Small intestine (tissue), 7 donors: ENCODE measurements at regions not wholly inside any gene's neighbourhood (a gene's known extent, or its start where the extent isn't known, plus 50 kb on each side); places are given as distances from the start of the nearest gene placed in this dataset.
"Not testable (repeated sequence)": the region's sequence is repeated elsewhere in the genome, so short reads cannot be mapped to it uniquely, and the experiment has no call there.

Experiments
- DNase-seq, 2 donors: peaks; one replicate each; pipeline versions ENCODE4 v3.0.0 to v3.0.0-alpha.2; 2013
- FAIRE-seq: peaks from 2 replicates; lab custom pipeline; 2012; peaks lifted over from hg19 to GRCh38; lab: Jason Lieb, UNC
- H3K27ac ChIP-seq, 3 donors: one replicate each; pipeline ENCODE4 v1.5.1; 2013; ENCODE audit warnings: low read length in 2 of 3, mild to moderate bottlenecking in 2 of 3, control low read depth in 1 of 3, inconsistent platforms in 1 of 3, low read depth in 1 of 3, moderate library complexity in 1 of 3
- H3K27me3 ChIP-seq, 3 donors: one replicate each; pipeline ENCODE4 v1.6.1; 2013; ENCODE audit warnings: low read length in 3 of 3, inconsistent platforms in 1 of 3; ENCODE audit not compliant: control insufficient read depth in 3 of 3, insufficient read depth in 3 of 3
- H3K36me3 ChIP-seq, 3 donors: one replicate each; pipeline ENCODE4 v1.6.1; 2013; ENCODE audit warnings: low read length in 3 of 3, inconsistent platforms in 1 of 3, low read depth in 1 of 3, mild to moderate bottlenecking in 1 of 3, moderate library complexity in 1 of 3; ENCODE audit not compliant: control insufficient read depth in 3 of 3, insufficient read depth in 2 of 3
- H3K4me1 ChIP-seq, 3 donors: one replicate each; pipeline ENCODE4 v1.6.1; 2013; ENCODE audit warnings: low read length in 2 of 3, inconsistent platforms in 1 of 3, low read depth in 1 of 3, mild to moderate bottlenecking in 1 of 3, moderate library complexity in 1 of 3; ENCODE audit not compliant: control insufficient read depth in 3 of 3, insufficient read depth in 2 of 3
- H3K4me3 ChIP-seq, 3 donors: one replicate each; pipeline ENCODE4 v1.5.1; 2013; ENCODE audit warnings: low read length in 3 of 3, control low read depth in 1 of 3, inconsistent platforms in 1 of 3, low read depth in 1 of 3, mild to moderate bottlenecking in 1 of 3, moderate library complexity in 1 of 3
- H3K9me3 ChIP-seq, 2 donors: one replicate each; pipeline ENCODE4 v1.6.1; 2013; ENCODE audit warnings: low read depth in 1 of 2, low read length in 1 of 2; ENCODE audit not compliant: control insufficient read depth in 2 of 2, insufficient read depth in 1 of 2
- WGBS, 3 donors: extraction: QIAGEN DNeasy Blood & Tissue Kit; methylation state at CpG; one replicate each; pipeline ENCODE4 v1.1.7; 2013; 5-methylcytosine and 5-hydroxymethylcytosine counted together
- donor health status: healthy with polysubstance abuse.
- donor health status: control.
- donor health status: control.
- donor health status: Bipolar disorder and iron deficiency.
- donor health status: healthy.

- FAIRE-seq (no peak), DNase-seq (no peak)
- Histone ChIP-seq H3K27me3 (no peaks in the 10 kb centered on the region), H3K36me3 (no peaks in the 10 kb centered on the region), H3K9me3 (no peaks in the 10 kb centered on the region), H3K27ac (no peak overlapping the region), H3K4me1 (no peaks in the 10 kb centered on the region), H3K4me3 (no peak overlapping the region)
- 81 to 83% (median 81%) methylated on average over 5 of the region's 5 CpGs for WGBS, 3 donors
Measured at GRCh38 chr6:102746941-102747340, 1353.4 kb downstream of the GRIK2 start.

GRCh38 chr6:102742754-102743356, 1349.3 kb downstream of the GRIK2 start:
- H3K27me3 ChIP-seq, result no peaks in the 10 kb centered on the region
- WGBS, 3 donors, result 45 to 53% (median 50%) methylated on average over 7 of the region's 7 CpGs
- FAIRE-seq, result no peak

GRCh38 chr6:102742028-102742427, 1348.5 kb downstream of the GRIK2 start:
- Histone ChIP-seq H3K27me3 (no peaks in the 10 kb centered on the region), H3K27ac (no peak overlapping the region), H3K36me3 (no peaks in the 10 kb centered on the region), H3K4me3 (no peak overlapping the region), H3K4me1 (no peaks in the 10 kb centered on the region), H3K9me3 (no peaks in the 10 kb centered on the region)
- FAIRE-seq (no peak), DNase-seq (no peak)
- 14 to 25% (median 15%) methylated on average over 4 of the region's 4 CpGs for WGBS, 3 donors

More at GRCh38 chr6:102742754-102743356, 1349.3 kb downstream of the GRIK2 start:
- no peak for DNase-seq
- Histone ChIP-seq H3K4me1 (no peaks in the 10 kb centered on the region), H3K27ac (no peak overlapping the region), H3K36me3 (no peaks in the 10 kb centered on the region), H3K9me3 (no peaks in the 10 kb centered on the region), H3K4me3 (no peak overlapping the region)

- no peak overlapping the region for H3K4me3 ChIP-seq
- no peaks in the 10 kb centered on the region for H3K4me1 ChIP-seq
- WGBS, 3 donors, result 65 to 72% (median 71%) methylated on average over 2 of the region's 2 CpGs
- FAIRE-seq (no peak), DNase-seq (no peak)
- no peaks in the 10 kb centered on the region for H3K27me3 ChIP-seq
- H3K27ac ChIP-seq, result no peak overlapping the region
- no peaks in the 10 kb centered on the region for H3K36me3 ChIP-seq
- no peaks in the 10 kb centered on the region for H3K9me3 ChIP-seq
Measured at GRCh38 chr6:102736941-102737368, 1343.4 kb downstream of the GRIK2 start.

GRCh38 chr6:102732898-102733297, 1339.4 kb downstream of the GRIK2 start:
- no peak overlapping the region for H3K27ac ChIP-seq
- no peak for DNase-seq
- FAIRE-seq, result no peak
- no peak overlapping the region for H3K4me3 ChIP-seq
- no peaks in the 10 kb centered on the region for H3K36me3 ChIP-seq
- H3K4me1 ChIP-seq, result no peaks in the 10 kb centered on the region
- 39 to 54% (median 47%) methylated on average over 3 of the region's 3 CpGs for WGBS, 3 donors
- no peaks in the 10 kb centered on the region for H3K9me3 ChIP-seq
- no peaks in the 10 kb centered on the region for H3K27me3 ChIP-seq

GRCh38 chr6:102722086-102722485, 1328.6 kb downstream of the GRIK2 start:
- H3K36me3 ChIP-seq, H3K27me3 ChIP-seq, DNase-seq, H3K4me3 ChIP-seq, H3K9me3 ChIP-seq, H3K4me1 ChIP-seq, FAIRE-seq, H3K27ac ChIP-seq: not testable (repeated sequence)
- WGBS, 3 donors, result 91 to 94% (median 93%) methylated on average over 24 of the region's 24 CpGs

- WGBS, 3 donors, result 48 to 58% (median 51%) methylated on average over 5 of the region's 5 CpGs
- FAIRE-seq, result no peak
- DNase-seq, result no peak
Measured at GRCh38 chr6:102717737-102718456, 1324.4 kb downstream of the GRIK2 start.

GRCh38 chr6:102717252-102717651, 1323.7 kb downstream of the GRIK2 start:
- 77 to 79% (median 79%) methylated on average over 2 of the region's 2 CpGs for WGBS, 3 donors
- Histone ChIP-seq H3K27ac (no peak overlapping the region), H3K4me3 (no peak overlapping the region), H3K4me1 (no peaks in the 10 kb centered on the region), H3K36me3 (no peaks in the 10 kb centered on the region), H3K9me3 (no peaks in the 10 kb centered on the region), H3K27me3 (no peaks in the 10 kb centered on the region)
- FAIRE-seq (no peak), DNase-seq (no peak)

More at GRCh38 chr6:102717737-102718456, 1324.4 kb downstream of the GRIK2 start:
- Histone ChIP-seq H3K4me1 (no peaks in the 10 kb centered on the region), H3K27me3 (no peaks in the 10 kb centered on the region), H3K27ac (no peak overlapping the region), H3K4me3 (no peak overlapping the region), H3K9me3 (no peaks in the 10 kb centered on the region), H3K36me3 (no peaks in the 10 kb centered on the region)
